Pancreas (tissue), 10 donors: ENCODE measurements at regions not wholly inside any gene's neighbourhood (a gene's known extent, or its start where the extent isn't known, plus 50 kb on each side); places are given as distances from the start of the nearest gene placed in this dataset.

Experiments used
- ATAC-seq, 4 donors: fragments of 200-7000 bp; cut with Tn5 transposase; one replicate each; pipeline versions ENCODE4 v1.8.0 to v1.9.1; 2020; ENCODE audit warnings: mild to moderate bottlenecking in 4 of 4, moderate library complexity in 4 of 4
- DNase-seq, 6 donors: peaks; one replicate each; pipeline ENCODE4 v3.0.0-alpha.2; 2020
- FAIRE-seq: peaks from 2 replicates; lab custom pipeline; 2012; peaks lifted over from hg19 to GRCh38; lab: Jason Lieb, UNC
- H3K27ac ChIP-seq, 4 donors: fragments of 200-600 bp; sonication (generic); 1 replicate in 3 of 4; 2 replicates in 1 of 4; pipeline versions ENCODE4 v1.5.0 to v1.8.0; 2020
- H3K27me3 ChIP-seq, 4 donors: fragments of 200-600 bp; one replicate each; pipeline ENCODE4 v1.8.0; 2021
- H3K36me3 ChIP-seq, 3 donors: fragments of 200-600 bp; sonication (generic) in 1 of 3; one replicate each; pipeline versions ENCODE4 v1.5.0 to v1.8.0; 2020 to 2021
- H3K4me1 ChIP-seq, 3 donors: fragments of 200-600 bp; one replicate each; pipeline ENCODE4 v1.8.0; 2021
- H3K4me3 ChIP-seq, 4 donors: fragments of 200-600 bp; sonication (generic) in 2 of 4; one replicate each; pipeline versions ENCODE4 v1.5.0 to v1.8.0; 2020 to 2021
- H3K9me3 ChIP-seq, 4 donors: fragments of 200-600 bp; one replicate each; pipeline ENCODE4 v1.8.0; 2021
- CTCF ChIP-seq, 4 donors: fragments of 200-600 bp; sonication (generic) in 3 of 4; IDR thresholded peaks; one replicate each; pipeline versions ENCODE4 v1.5.0 to v1.8.0; 2021; ENCODE audit warnings: antibody characterized with exemption in 4 of 4
- WGBS, 2 donors: extraction: QIAGEN DNeasy Blood & Tissue Kit; methylation state at CpG; one replicate each; pipeline ENCODE4 v1.1.7; 2013; 5-methylcytosine and 5-hydroxymethylcytosine counted together
- intact Hi-C, 3 donors: fragments of 100-400 bp; cut with DNase I; formaldehyde crosslinking; loops; one replicate each; pipeline versions ENCODE4 v1.11.1 to v1.14.2; 2022
- donor health status: healthy with polysubstance abuse.
- donor health status: DM: no; HTN: no; CAD: no; lungs with moderate emphysema.
- donor health status: DM: no; HTN: no; CAD: no.
- donor health status: control.
- donor health status: control.
- donor health status: Bipolar disorder and iron deficiency.
- donor health status: DM: yes; HTN: yes; CAD: no.
- donor health status: DM: no; HTN: no; CAD: no.
- donor health status: DM: no; HTN: no; CAD: no.
- donor health status: DM: yes; HTN: yes; CAD: no.

- WGBS, 2 donors = 25 to 33% methylated on average over 1 of the region's 1 CpG
Observed at GRCh38 chr5:52562473-52562872, 225.2 kb upstream of the ITGA1 start.

GRCh38 chr5:52564587-52564986, 223.1 kb upstream of the ITGA1 start:
- no peak overlapping the region for H3K4me3 ChIP-seq
- H3K9me3 ChIP-seq = no peaks in the 10 kb centered on the region
- intact Hi-C loops = no loop called here
- H3K36me3 ChIP-seq = no peaks in the 10 kb centered on the region
- ATAC-seq (no peak), DNase-seq (no peak), FAIRE-seq (no peak)
- H3K27me3 ChIP-seq = no peaks in the 10 kb centered on the region
- no peak overlapping the region for H3K27ac ChIP-seq
- no peaks in the 10 kb centered on the region for H3K4me1 ChIP-seq
- no peak for TF ChIP-seq CTCF (IDR thresholded peaks at IDR 0.05)

More at GRCh38 chr5:52562473-52562872, 225.2 kb upstream of the ITGA1 start:
- H3K27ac ChIP-seq = no peak overlapping the region
- no peak for DNase-seq
- no peak for FAIRE-seq
- no peaks in the 10 kb centered on the region for H3K9me3 ChIP-seq
- no peaks in the 10 kb centered on the region for H3K27me3 ChIP-seq
- H3K4me1 ChIP-seq = no peaks in the 10 kb centered on the region
- intact Hi-C loops = no loop called here
- ATAC-seq = no peak
- no peaks in the 10 kb centered on the region for H3K36me3 ChIP-seq
- no peak for TF ChIP-seq CTCF (IDR thresholded peaks at IDR 0.05)
- H3K4me3 ChIP-seq = no peak overlapping the region

- no peaks in the 10 kb centered on the region for H3K4me1 ChIP-seq
- intact Hi-C loops = no loop called here
- no peaks in the 10 kb centered on the region for H3K9me3 ChIP-seq
- WGBS, 2 donors = 64 to 65% methylated on average over 2 of the region's 2 CpGs
- no peaks in the 10 kb centered on the region for H3K27me3 ChIP-seq
- no peak overlapping the region for H3K4me3 ChIP-seq
- ATAC-seq (no peak), FAIRE-seq (no peak), DNase-seq (no peak)
- no peak for TF ChIP-seq CTCF (IDR thresholded peaks at IDR 0.05)
- H3K27ac ChIP-seq = no peak overlapping the region
- H3K36me3 ChIP-seq = no peaks in the 10 kb centered on the region
Observed at GRCh38 chr5:52577546-52577945, 210.2 kb upstream of the ITGA1 start.

- intact Hi-C loops = no loop called here
- no peak overlapping the region for H3K4me3 ChIP-seq
- 2 to 6% methylated on average over 3 of the region's 3 CpGs for WGBS, 2 donors
- no peak for TF ChIP-seq CTCF (IDR thresholded peaks at IDR 0.05)
- H3K27me3 ChIP-seq = no peaks in the 10 kb centered on the region
- no peak for FAIRE-seq
- DNase-seq = no peak
- no peaks in the 10 kb centered on the region for H3K36me3 ChIP-seq
- no peak overlapping the region for H3K27ac ChIP-seq
- ATAC-seq = no peak
- no peaks in the 10 kb centered on the region for H3K4me1 ChIP-seq
- H3K9me3 ChIP-seq = no peaks in the 10 kb centered on the region
Observed at GRCh38 chr5:52579391-52579790, 208.3 kb upstream of the ITGA1 start.

- no peak for TF ChIP-seq CTCF (IDR thresholded peaks at IDR 0.05)
- ATAC-seq (no peak), DNase-seq (no peak), FAIRE-seq (no peak)
- WGBS, 2 donors = 78 to 95% methylated on average over 2 of the region's 2 CpGs
- H3K9me3 ChIP-seq = no peaks in the 10 kb centered on the region
- no peaks in the 10 kb centered on the region for H3K27me3 ChIP-seq
- H3K4me3 ChIP-seq = no peak overlapping the region
- H3K27ac ChIP-seq = no peak overlapping the region
- H3K4me1 ChIP-seq = no peaks in the 10 kb centered on the region
- no peaks in the 10 kb centered on the region for H3K36me3 ChIP-seq
- intact Hi-C loops = no loop called here
Observed at GRCh38 chr5:52580921-52581320, 206.8 kb upstream of the ITGA1 start.
